ENCODE measurements at regions not wholly inside any gene's neighbourhood (a gene's known extent, or its start where the extent isn't known, plus 50 kb on each side); places are given as distances from the start of the nearest gene placed in this dataset.

DNA sequence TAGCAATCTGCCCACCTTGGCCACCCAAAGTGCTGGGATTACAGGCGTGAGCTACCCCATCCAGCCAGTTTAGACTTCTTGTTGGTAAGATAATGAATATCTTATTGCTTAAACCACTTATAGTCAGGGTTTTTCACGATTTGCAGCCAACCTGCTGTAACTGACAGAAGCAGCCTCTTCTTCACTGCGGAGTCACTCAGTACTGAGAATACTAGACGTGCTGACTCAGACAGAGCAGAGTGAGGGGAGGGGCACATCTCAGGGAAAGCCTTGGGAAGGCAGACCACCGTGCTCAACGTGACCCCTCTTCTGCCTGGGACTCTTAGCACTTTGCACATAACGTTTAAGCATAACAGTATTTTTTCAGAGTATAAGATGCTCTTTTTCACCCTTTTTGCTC is 74.3 kb upstream of the ARHGEF7 start:
- FAIRE-seq (no peak), DNase-seq (ENCODE audit: low read depth, low spot score) (no peak)
- H3K4me3 ChIP-seq (ENCODE audit: control insufficient read depth in 2 of 3, extremely low read depth in 1 of 3, insufficient read depth in 2 of 3, low read depth in 1 of 3, low read length in 3 of 3), result no peak overlapping the region
- H4K20me1 ChIP-seq (ENCODE audit: control insufficient read depth, extremely low read depth, insufficient read depth, low read length), result no peaks in the 10 kb centered on the region
- dilution Hi-C loops (cut with MboI; ENCODE audit: extremely low pct_ligation_motif_present, low sequenced_read_pairs), result no loop called here
- no peak overlapping the region for H3K27ac ChIP-seq (ENCODE audit: control insufficient read depth, insufficient read depth, low read length)
- H3K79me2 ChIP-seq (ENCODE audit: control insufficient read depth, insufficient read depth, low read length), result no peaks in the 10 kb centered on the region
- peaks cover 4% of the 10 kb centered on the region for H3K9me3 ChIP-seq (ENCODE audit: control insufficient read depth, low read depth, low read length)
- no peak overlapping the region for H3K4me2 ChIP-seq (ENCODE audit: control insufficient read depth, extremely low read depth, insufficient read depth, low read depth, low read length)
- H3K9ac ChIP-seq (ENCODE audit: control insufficient read depth, extremely low read depth, insufficient read depth, low read length), result no peak overlapping the region
- peaks cover 30% of the 10 kb centered on the region for H3K27me3 ChIP-seq (ENCODE audit: control insufficient read depth, extremely low read depth, insufficient read depth, low read length)
- H3K36me3 ChIP-seq (ENCODE audit: control insufficient read depth in 2 of 2, extremely low read depth in 1 of 2, insufficient read depth in 2 of 2, low read length in 2 of 2), result no peaks in the 10 kb centered on the region
- no peaks in the 10 kb centered on the region for H3K9me1 ChIP-seq (ENCODE audit: control insufficient read depth, extremely low read depth, insufficient read depth, low read length)
- TF ChIP-seq EZH2 (IDR thresholded peaks at IDR 0.05; ENCODE audit: low read length), result no peak
- TF ChIP-seq, protein P1, sequence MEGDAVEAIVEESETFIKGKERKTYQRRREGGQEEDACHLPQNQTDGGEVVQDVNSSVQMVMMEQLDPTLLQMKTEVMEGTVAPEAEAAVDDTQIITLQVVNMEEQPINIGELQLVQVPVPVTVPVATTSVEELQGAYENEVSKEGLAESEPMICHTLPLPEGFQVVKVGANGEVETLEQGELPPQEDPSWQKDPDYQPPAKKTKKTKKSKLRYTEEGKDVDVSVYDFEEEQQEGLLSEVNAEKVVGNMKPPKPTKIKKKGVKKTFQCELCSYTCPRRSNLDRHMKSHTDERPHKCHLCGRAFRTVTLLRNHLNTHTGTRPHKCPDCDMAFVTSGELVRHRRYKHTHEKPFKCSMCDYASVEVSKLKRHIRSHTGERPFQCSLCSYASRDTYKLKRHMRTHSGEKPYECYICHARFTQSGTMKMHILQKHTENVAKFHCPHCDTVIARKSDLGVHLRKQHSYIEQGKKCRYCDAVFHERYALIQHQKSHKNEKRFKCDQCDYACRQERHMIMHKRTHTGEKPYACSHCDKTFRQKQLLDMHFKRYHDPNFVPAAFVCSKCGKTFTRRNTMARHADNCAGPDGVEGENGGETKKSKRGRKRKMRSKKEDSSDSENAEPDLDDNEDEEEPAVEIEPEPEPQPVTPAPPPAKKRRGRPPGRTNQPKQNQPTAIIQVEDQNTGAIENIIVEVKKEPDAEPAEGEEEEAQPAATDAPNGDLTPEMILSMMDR (optimal IDR thresholded peaks at IDR 0.05 in 1 of 3, IDR thresholded peaks at IDR 0.05 in 1 of 3, conservative IDR thresholded peaks at IDR 0.05 in 1 of 3; ENCODE audit: extremely low read depth in 1 of 3, insufficient read depth in 2 of 3, low read length in 3 of 3), result no peak
- no peaks in the 10 kb centered on the region for H3K4me1 ChIP-seq (ENCODE audit: control insufficient read depth, extremely low read depth, insufficient read depth, low read length)
- no peak overlapping the region for H2AFZ ChIP-seq (ENCODE audit: control insufficient read depth, low read length)

DNA sequence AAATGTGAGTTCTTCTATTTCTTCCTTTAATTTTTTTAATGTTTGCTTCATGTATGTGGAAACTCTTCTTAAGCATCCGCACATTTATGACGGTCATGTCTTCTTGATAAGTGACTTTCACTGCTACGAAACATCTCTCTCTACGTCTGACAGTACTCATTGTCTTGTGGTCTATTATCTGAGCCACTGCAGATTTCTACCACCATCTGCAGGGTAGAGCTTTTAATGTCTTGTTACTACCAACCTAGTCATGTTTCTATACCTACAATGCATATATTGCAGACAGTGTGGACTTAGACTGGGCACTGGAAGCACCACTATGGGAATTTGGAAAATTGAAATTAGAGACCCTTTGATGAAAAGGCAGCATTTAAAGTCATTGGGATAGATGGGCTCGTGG is 75.4 kb upstream of the ARHGEF7 start:
- Histone ChIP-seq H3K36me3 (ENCODE audit: control insufficient read depth in 2 of 2, extremely low read depth in 1 of 2, insufficient read depth in 2 of 2, low read length in 2 of 2) (no peaks in the 10 kb centered on the region), H3K79me2 (ENCODE audit: control insufficient read depth, insufficient read depth, low read length) (no peaks in the 10 kb centered on the region), H3K9me3 (ENCODE audit: control insufficient read depth, low read depth, low read length) (peaks cover 4% of the 10 kb centered on the region), H3K4me2 (ENCODE audit: control insufficient read depth, extremely low read depth, insufficient read depth, low read depth, low read length) (no peak overlapping the region), H3K4me1 (ENCODE audit: control insufficient read depth, extremely low read depth, insufficient read depth, low read length) (no peaks in the 10 kb centered on the region), H4K20me1 (ENCODE audit: control insufficient read depth, extremely low read depth, insufficient read depth, low read length) (no peaks in the 10 kb centered on the region), H3K27ac (ENCODE audit: control insufficient read depth, insufficient read depth, low read length) (no peak overlapping the region), H2AFZ (ENCODE audit: control insufficient read depth, low read length) (no peak overlapping the region), H3K9me1 (ENCODE audit: control insufficient read depth, extremely low read depth, insufficient read depth, low read length) (no peaks in the 10 kb centered on the region), H3K4me3 (ENCODE audit: control insufficient read depth in 2 of 3, extremely low read depth in 1 of 3, insufficient read depth in 2 of 3, low read depth in 1 of 3, low read length in 3 of 3) (no peak overlapping the region), H3K27me3 (ENCODE audit: control insufficient read depth, extremely low read depth, insufficient read depth, low read length) (peaks cover 32% of the 10 kb centered on the region), H3K9ac (ENCODE audit: control insufficient read depth, extremely low read depth, insufficient read depth, low read length) (no peak overlapping the region)
- TF ChIP-seq, protein P1 (optimal IDR thresholded peaks at IDR 0.05 in 1 of 3, IDR thresholded peaks at IDR 0.05 in 1 of 3, conservative IDR thresholded peaks at IDR 0.05 in 1 of 3; ENCODE audit: extremely low read depth in 1 of 3, insufficient read depth in 2 of 3, low read length in 3 of 3), result no peak
- TF ChIP-seq EZH2 (IDR thresholded peaks at IDR 0.05; ENCODE audit: low read length), result no peak
- dilution Hi-C loops (cut with MboI; ENCODE audit: extremely low pct_ligation_motif_present, low sequenced_read_pairs), result no loop called here
- DNase-seq (ENCODE audit: low read depth, low spot score), result no peak
- FAIRE-seq, result no peak
